ENCODE measurements at regions not wholly inside any gene's neighbourhood (a gene's known extent, or its start where the extent isn't known, plus 50 kb on each side); places are given as distances from the start of the nearest gene placed in this dataset.

- TF ChIP-seq CTCF (IDR thresholded peaks at IDR 0.05) (no peak), POLR2A (IDR thresholded peaks at IDR 0.05) (no peak)
Measured at GRCh38 chr22:11616811-11617210, 3911.2 kb upstream of the OR11H1 start.
